ENCODE measurements at regions not wholly inside any gene's neighbourhood (a gene's known extent, or its start where the extent isn't known, plus 50 kb on each side); places are given as distances from the start of the nearest gene placed in this dataset.

- Histone ChIP-seq H3K23me2 (ENCODE audit: insufficient read length, low read depth, low read length, poor library complexity, severe bottlenecking) (no peaks in the 10 kb centered on the region), H2BK12ac (ENCODE audit: insufficient read length, low read depth, low read length) (no peak overlapping the region), H3K56ac (ENCODE audit: insufficient read length, low read depth, low read length) (no peak overlapping the region), H3K4ac (ENCODE audit: low read depth, low read length) (no peak overlapping the region), H4K8ac (replicated peaks; ENCODE audit: insufficient read length, low read depth, low read length) (no peak overlapping the region), H3K9me3 (ENCODE audit: control insufficient read depth, low read depth, low read length) (no peaks in the 10 kb centered on the region), H3K14ac (ENCODE audit: insufficient read depth, low read length) (no peak overlapping the region), H2BK120ac (ENCODE audit: low read depth, low read length, poor library complexity, severe bottlenecking) (no peak overlapping the region), H3K4me1 (ENCODE audit: insufficient read depth, low read length) (no peaks in the 10 kb centered on the region), H2BK5ac (ENCODE audit: insufficient read length, low read length) (no peak overlapping the region), H3K9ac (ENCODE audit: extremely low read depth, insufficient read length, low read length) (no peak overlapping the region), H3K23ac (ENCODE audit: insufficient read length, low read depth, low read length) (no peak overlapping the region), H3T11ph (ENCODE audit: low read length) (no peak overlapping the region), H3K18ac (ENCODE audit: insufficient read length, low read depth, low read length) (no peak overlapping the region), H3K79me2 (ENCODE audit: insufficient read depth, low read length) (no peaks in the 10 kb centered on the region), H3K27me3 (ENCODE audit: insufficient read depth, low read length) (no peaks in the 10 kb centered on the region), H4K20me1 (ENCODE audit: control insufficient read depth, insufficient read depth, insufficient read length) (no peaks in the 10 kb centered on the region), H3K27ac (ENCODE audit: insufficient read length, low read depth, low read length) (no peak overlapping the region), H2AFZ (ENCODE audit: low read length) (no peak overlapping the region), H2BK20ac (ENCODE audit: low read depth, low read length, poor library complexity, severe bottlenecking) (no peak overlapping the region), H3K4me2 (ENCODE audit: insufficient read depth, insufficient read length, low read length) (no peak overlapping the region), H2AK5ac (ENCODE audit: insufficient read length, low read length) (no peak overlapping the region), H2BK15ac (ENCODE audit: low read depth, low read length) (no peak overlapping the region), H4K5ac (ENCODE audit: insufficient read length, low read depth, low read length) (no peak overlapping the region), H3K79me1 (ENCODE audit: insufficient read depth, low read depth, low read length, poor library complexity, severe bottlenecking) (no peaks in the 10 kb centered on the region), H4K91ac (ENCODE audit: insufficient read length, low read depth, low read length) (no peak overlapping the region)
- TF ChIP-seq, protein P1, sequence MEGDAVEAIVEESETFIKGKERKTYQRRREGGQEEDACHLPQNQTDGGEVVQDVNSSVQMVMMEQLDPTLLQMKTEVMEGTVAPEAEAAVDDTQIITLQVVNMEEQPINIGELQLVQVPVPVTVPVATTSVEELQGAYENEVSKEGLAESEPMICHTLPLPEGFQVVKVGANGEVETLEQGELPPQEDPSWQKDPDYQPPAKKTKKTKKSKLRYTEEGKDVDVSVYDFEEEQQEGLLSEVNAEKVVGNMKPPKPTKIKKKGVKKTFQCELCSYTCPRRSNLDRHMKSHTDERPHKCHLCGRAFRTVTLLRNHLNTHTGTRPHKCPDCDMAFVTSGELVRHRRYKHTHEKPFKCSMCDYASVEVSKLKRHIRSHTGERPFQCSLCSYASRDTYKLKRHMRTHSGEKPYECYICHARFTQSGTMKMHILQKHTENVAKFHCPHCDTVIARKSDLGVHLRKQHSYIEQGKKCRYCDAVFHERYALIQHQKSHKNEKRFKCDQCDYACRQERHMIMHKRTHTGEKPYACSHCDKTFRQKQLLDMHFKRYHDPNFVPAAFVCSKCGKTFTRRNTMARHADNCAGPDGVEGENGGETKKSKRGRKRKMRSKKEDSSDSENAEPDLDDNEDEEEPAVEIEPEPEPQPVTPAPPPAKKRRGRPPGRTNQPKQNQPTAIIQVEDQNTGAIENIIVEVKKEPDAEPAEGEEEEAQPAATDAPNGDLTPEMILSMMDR (conservative IDR thresholded peaks at IDR 0.05): no peak
- Mint-ChIP-seq H3K4me3 (no peak overlapping the region), H3K27ac (no peak overlapping the region), H3K9me3 (peaks cover 3 to 9% of the 10 kb centered on the region in 2 experiments; a peak in 4 of 5 replicates), H3K36me3 (ENCODE audit: insufficient read depth in 1 of 3, low read depth in 3 of 3) (peaks cover 0 to 7% (median 0%) of the 10 kb centered on the region in 3 experiments; a peak in 3 of 7 replicates), H3K27me3 (ENCODE audit: low read depth) (no peaks in the 10 kb centered on the region), H3K4me1 (no peaks in the 10 kb centered on the region)
- no peak for DNase-seq
- WGBS (ENCODE audit: extremely low coverage, insufficient read length, low lambda C conversion rate): no CpG with 5 or more reads among the region's 6 CpGs
These were observed 154.1 kb upstream of the TRAM1L1 start for GRCh38 chr4:117239434-117239833.

All from H9 (cell line).